OCI-LY1 (cell line): ENCODE measurements at regions not wholly inside any gene's neighbourhood (a gene's known extent, or its start where the extent isn't known, plus 50 kb on each side); places are given as distances from the start of the nearest gene placed in this dataset.

Experiments
- CTCF ChIP-seq: fragments of 200-600 bp; sonication (generic), shearing (Covaris generic); IDR thresholded peaks from 2 replicates; pipeline ENCODE4 v1.5.1; 2017; ENCODE audit warnings: mild to moderate bottlenecking, antibody characterized with exemption, low read length, moderate library complexity, mixed read lengths
- EZH2 ChIP-seq: fragments of 200-600 bp; sonication (generic), shearing (Covaris generic); IDR thresholded peaks from 2 replicates; pipeline ENCODE4 v1.8.0; 2017; ENCODE audit warnings: borderline replicate concordance, mixed run types, mild to moderate bottlenecking, antibody characterized with exemption, low read length, moderate library complexity, mixed read lengths

GRCh38 chr4:130395871-130396270 lies 1299.9 kb downstream of the C4orf33 start:
- TF ChIP-seq CTCF (no peak), EZH2 (no peak)
